ENCODE measurements at regions not wholly inside any gene's neighbourhood (a gene's known extent, or its start where the extent isn't known, plus 50 kb on each side); places are given as distances from the start of the nearest gene placed in this dataset.
"Not testable (repeated sequence)": the region's sequence is repeated elsewhere in the genome, so short reads cannot be mapped to it uniquely, and the experiment has no call there.

DNA sequence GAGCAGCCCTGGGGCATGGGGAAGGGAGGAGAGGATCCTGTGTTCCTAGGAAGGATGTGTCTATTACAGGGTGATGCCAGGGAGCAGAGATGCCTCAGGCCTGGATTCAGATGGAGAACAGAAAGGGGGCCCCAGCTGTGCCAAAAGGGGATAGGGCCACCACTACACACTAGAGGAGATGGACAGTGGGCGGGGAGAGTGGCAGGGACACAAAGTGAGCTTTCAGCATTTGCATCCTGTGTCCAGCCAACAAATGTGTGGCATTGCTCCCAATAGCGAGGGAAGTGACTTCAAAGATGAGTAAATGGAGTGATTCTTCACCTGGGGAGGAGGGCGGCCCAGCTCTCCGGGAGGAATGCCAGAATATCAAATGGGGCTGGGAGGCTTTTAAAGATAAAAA, 64.9 kb upstream of the WAPL start:
- Histone ChIP-seq H3K4me3 (no peak overlapping the region), H3K36me3 (ENCODE audit: insufficient read depth in 1 of 2, low read depth in 1 of 2) (no peaks in the 10 kb centered on the region), H3K27ac (no peak overlapping the region), H3K4me1 (peaks cover 7% of the 10 kb centered on the region), H3K9me3 (no peaks in the 10 kb centered on the region), H3K27me3 (ENCODE audit: insufficient read depth in 3 of 3, low read length in 2 of 3) (no peaks in the 10 kb centered on the region)
- ATAC-seq = no peak
- intact Hi-C loops (cut with DNase I) = loop anchor here in 1 of 2 donors (2.0 to 5.0 kb wide), 2 partner anchors 49 to 186 kb away; no protein-coding TSS in a partner anchor
- no peak for DNase-seq
- 67 to 79% (median 68%) methylated on average over 4 of the region's 4 CpGs for WGBS, 3 donors
- no peak for TF ChIP-seq CTCF (IDR thresholded peaks at IDR 0.05)

- not testable (repeated sequence) for H3K4me3 ChIP-seq; H3K4me1 ChIP-seq; ATAC-seq; DNase-seq; H3K9me3 ChIP-seq; H3K27me3 ChIP-seq (ENCODE audit: insufficient read depth in 3 of 3, low read length in 2 of 3); H3K36me3 ChIP-seq (ENCODE audit: insufficient read depth in 1 of 2, low read depth in 1 of 2); H3K27ac ChIP-seq
- WGBS, 3 donors = 92 to 97% (median 94%) methylated on average over 14 of the region's 14 CpGs
- intact Hi-C loops (cut with DNase I) = loop anchor here in 1 of 2 donors (5.0 kb wide), 1 partner anchor 51 kb away; no protein-coding TSS in a partner anchor
Observed at GRCh38 chr10:86588781-86589180, 65.6 kb upstream of the OPN4 start.

- intact Hi-C loops (cut with DNase I) = no loop called here
Observed at GRCh38 chr10:86591436-86591835, 62.9 kb upstream of the OPN4 start.

DNA sequence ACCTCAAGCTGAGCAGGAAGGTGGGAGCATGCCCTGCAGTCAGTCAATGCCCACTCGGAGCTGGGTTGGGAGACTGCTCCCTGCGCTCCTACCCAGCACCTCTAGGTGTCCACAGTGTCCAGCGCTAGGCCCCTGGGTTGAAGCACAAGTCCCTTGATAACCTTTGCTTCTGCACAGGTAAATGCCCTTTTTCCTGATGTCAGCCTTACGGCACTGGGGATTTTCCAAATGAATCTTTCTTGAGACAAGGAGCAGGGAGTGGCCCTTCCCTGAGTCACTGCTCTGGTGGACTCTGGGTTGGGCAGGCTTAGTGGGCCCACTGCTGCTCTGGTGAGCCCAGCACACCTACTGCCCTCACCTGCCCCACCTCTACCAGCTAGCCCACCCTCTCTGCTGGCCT, 61.9 kb upstream of the OPN4 start:
- Histone ChIP-seq H3K36me3 (ENCODE audit: insufficient read depth in 1 of 2, low read depth in 1 of 2) (no peaks in the 10 kb centered on the region), H3K27ac (no peak overlapping the region), H3K4me3 (no peak overlapping the region), H3K27me3 (ENCODE audit: insufficient read depth in 3 of 3, low read length in 2 of 3) (no peaks in the 10 kb centered on the region), H3K9me3 (no peaks in the 10 kb centered on the region), H3K4me1 (no peaks in the 10 kb centered on the region)
- WGBS, 3 donors = 78 to 82% (median 81%) methylated on average over 4 of the region's 4 CpGs
- ATAC-seq (peak in 3 of 4 donors; percentile 45 to 68 (median 52)), DNase-seq (no peak)
- intact Hi-C loops (cut with DNase I) = no loop called here
- no peak for TF ChIP-seq CTCF (IDR thresholded peaks at IDR 0.05)

More at GRCh38 chr10:86591436-86591835, 62.9 kb upstream of the OPN4 start:
- no peaks in the 10 kb centered on the region for H3K4me1 ChIP-seq
- H3K4me3 ChIP-seq = no peak overlapping the region
- H3K9me3 ChIP-seq = no peaks in the 10 kb centered on the region
- DNase-seq = no peak
- no peak overlapping the region for H3K27ac ChIP-seq
- no peak for TF ChIP-seq CTCF (IDR thresholded peaks at IDR 0.05)
- no peaks in the 10 kb centered on the region for H3K36me3 ChIP-seq (ENCODE audit: insufficient read depth in 1 of 2, low read depth in 1 of 2)
- H3K27me3 ChIP-seq (ENCODE audit: insufficient read depth in 3 of 3, low read length in 2 of 3) = no peaks in the 10 kb centered on the region
- WGBS, 3 donors = 87 to 90% (median 90%) methylated on average over 6 of the region's 6 CpGs
- ATAC-seq = no peak

DNA sequence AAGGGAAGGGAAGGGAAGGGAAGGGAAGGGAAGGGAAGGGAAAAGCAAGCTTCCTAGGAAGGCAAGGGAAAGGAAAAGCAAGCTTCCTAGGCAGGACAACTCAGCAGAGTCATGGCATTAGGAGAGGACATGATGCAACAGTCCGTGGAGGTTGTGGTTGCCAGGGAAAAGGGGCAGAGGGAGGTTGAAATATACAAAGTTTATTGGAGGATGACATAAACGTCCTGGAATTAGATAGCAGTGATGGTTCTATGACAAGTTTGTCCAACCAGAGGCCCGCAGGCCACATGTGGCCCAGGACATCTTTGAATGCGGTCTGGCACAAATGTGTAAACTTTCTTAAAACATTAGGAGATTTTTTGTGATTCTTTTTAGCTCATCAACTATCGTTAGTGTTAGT, 59.8 kb upstream of the OPN4 start:
- WGBS, 3 donors = 77 to 91% (median 86%) methylated on average over 5 of the region's 5 CpGs
- intact Hi-C loops (cut with DNase I) = no loop called here
- no peaks in the 10 kb centered on the region for H3K9me3 ChIP-seq

More for the DNA sequence above, 59.8 kb upstream of the OPN4 start:
- H3K27me3 ChIP-seq (ENCODE audit: insufficient read depth in 3 of 3, low read length in 2 of 3) = no peaks in the 10 kb centered on the region
- no peak overlapping the region for H3K27ac ChIP-seq
- TF ChIP-seq CTCF (IDR thresholded peaks at IDR 0.05) = no peak
- H3K4me1 ChIP-seq = no peaks in the 10 kb centered on the region
- no peak for ATAC-seq
- no peaks in the 10 kb centered on the region for H3K36me3 ChIP-seq (ENCODE audit: insufficient read depth in 1 of 2, low read depth in 1 of 2)
- H3K4me3 ChIP-seq = no peak overlapping the region
- DNase-seq = no peak
